Suprapubic skin (tissue), 4 donors: ENCODE measurements at regions not wholly inside any gene's neighbourhood (a gene's known extent, or its start where the extent isn't known, plus 50 kb on each side); places are given as distances from the start of the nearest gene placed in this dataset.

Experiments
- DNase-seq, 2 donors: peaks; one replicate each; pipeline ENCODE4 v3.0.0-alpha.2; 2019; ENCODE audit warnings: low spot score in 2 of 2
- H3K27ac ChIP-seq: fragments of 200-600 bp; sonication (generic); one replicate; pipeline ENCODE4 v1.5.1; 2019
- H3K27me3 ChIP-seq: fragments of 200-600 bp; sonication (generic); one replicate; pipeline ENCODE4 v1.5.1; 2019
- H3K36me3 ChIP-seq: fragments of 200-600 bp; sonication (generic); one replicate; pipeline ENCODE4 v1.5.1; 2019
- H3K4me1 ChIP-seq: fragments of 200-600 bp; sonication (generic); one replicate; pipeline ENCODE4 v1.5.1; 2019
- H3K4me3 ChIP-seq: fragments of 200-600 bp; sonication (generic); one replicate; pipeline ENCODE4 v1.5.1; 2019; ENCODE audit warnings: mild to moderate bottlenecking
- H3K9me3 ChIP-seq: fragments of 200-600 bp; sonication (generic); one replicate; pipeline ENCODE4 v1.5.1; 2019
- CTCF ChIP-seq, 2 donors: fragments of 200-600 bp in 1 of 2; fragments of 450-650 bp in 1 of 2; sonication (generic) in 1 of 2; IDR thresholded peaks; one replicate each; pipeline ENCODE4 v1.5.1; 2016 to 2019; ENCODE audit warnings: antibody characterized with exemption in 2 of 2, mild to moderate bottlenecking in 1 of 2, moderate library complexity in 1 of 2
- EP300 ChIP-seq: sonication (generic); formaldehyde crosslinking; IDR thresholded peaks from one replicate; pipeline ENCODE4 v1.6.1; 2017; ENCODE audit warnings: antibody characterized with exemption
- POLR2A ChIP-seq, 2 donors: fragments of 450-650 bp; IDR thresholded peaks; one replicate each; pipeline ENCODE4 v1.6.1; 2017; ENCODE audit warnings: antibody characterized with exemption in 2 of 2, mild to moderate bottlenecking in 2 of 2, moderate library complexity in 2 of 2
- POLR2AphosphoS5 ChIP-seq, 3 donors: sonication (generic); formaldehyde crosslinking; IDR thresholded peaks; one replicate each; pipeline ENCODE4 v1.6.1; 2017; ENCODE audit warnings: antibody characterized with exemption in 3 of 3
- WGBS: methylation state at CpG from one replicate; pipeline ENCODE4 v1.1.5; 2018; 5-methylcytosine and 5-hydroxymethylcytosine counted together

- Histone ChIP-seq H3K4me3 (no peak overlapping the region), H3K9me3 (no peaks in the 10 kb centered on the region), H3K36me3 (no peaks in the 10 kb centered on the region), H3K4me1 (no peaks in the 10 kb centered on the region), H3K27me3 (no peaks in the 10 kb centered on the region), H3K27ac (no peak overlapping the region)
- WGBS: 88% methylated on average over 2 of the region's 2 CpGs
- no peak for TF ChIP-seq EP300
- no peak for DNase-seq
These were observed 135.8 kb upstream of the PUDP start for GRCh38 chrX:7283741-7284140.

DNA sequence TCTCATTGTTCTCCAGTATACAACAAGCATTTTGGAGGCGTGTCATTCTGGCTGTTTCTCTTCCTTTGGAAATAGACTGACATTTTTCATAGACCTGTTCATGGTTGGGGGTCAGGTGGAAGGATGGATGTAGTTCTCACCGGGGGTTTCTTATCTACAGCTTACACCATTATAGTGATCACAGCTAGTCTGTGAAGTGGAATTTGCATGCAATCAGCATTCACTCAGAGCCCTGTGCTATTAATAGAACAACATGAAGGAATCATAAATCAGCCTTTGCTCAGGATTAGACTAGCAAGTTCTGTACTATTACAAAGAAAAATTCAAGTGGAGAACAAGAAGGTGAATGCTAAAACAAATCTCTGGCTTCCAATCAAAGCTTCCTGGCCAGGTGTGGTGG, 132.6 kb upstream of the PUDP start:
- Histone ChIP-seq H3K27me3 (no peaks in the 10 kb centered on the region), H3K27ac (no peak overlapping the region), H3K36me3 (no peaks in the 10 kb centered on the region), H3K4me1 (no peaks in the 10 kb centered on the region), H3K4me3 (no peak overlapping the region), H3K9me3 (no peaks in the 10 kb centered on the region)
- no peak for DNase-seq
- no peak for TF ChIP-seq POLR2AphosphoS5 (IDR thresholded peaks at IDR 0.05)
- 65% methylated on average over 2 of the region's 2 CpGs for WGBS

DNA sequence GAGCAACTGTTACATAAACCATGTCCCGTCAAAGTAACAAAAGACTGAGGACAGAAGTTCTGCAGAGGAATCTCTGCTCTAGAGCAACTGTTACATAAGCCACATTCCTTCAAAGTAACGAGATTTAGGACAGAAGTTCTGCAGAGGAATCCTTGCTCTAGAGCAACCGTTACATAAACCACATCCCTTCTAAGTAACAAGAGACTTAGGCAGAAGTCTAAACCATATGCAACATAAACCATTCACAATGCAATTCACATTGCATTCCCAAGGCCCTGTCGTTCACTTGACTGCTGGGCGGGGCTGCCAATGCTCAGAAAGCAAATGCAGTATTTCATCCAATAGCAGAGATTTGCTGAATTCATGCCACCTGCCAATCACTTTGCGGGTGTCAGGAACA, 124.4 kb upstream of the PUDP start:
- Histone ChIP-seq H3K4me1 (no peaks in the 10 kb centered on the region), H3K27ac (no peak overlapping the region), H3K4me3 (no peak overlapping the region), H3K9me3 (no peaks in the 10 kb centered on the region), H3K36me3 (no peaks in the 10 kb centered on the region), H3K27me3 (no peaks in the 10 kb centered on the region)
- no peak for DNase-seq
- no peak for TF ChIP-seq POLR2A (IDR thresholded peaks at IDR 0.05)
- no peak for TF ChIP-seq EP300
- no peak for TF ChIP-seq POLR2AphosphoS5 (IDR thresholded peaks at IDR 0.05)
- 68% methylated on average over 5 of the region's 6 CpGs for WGBS

DNA sequence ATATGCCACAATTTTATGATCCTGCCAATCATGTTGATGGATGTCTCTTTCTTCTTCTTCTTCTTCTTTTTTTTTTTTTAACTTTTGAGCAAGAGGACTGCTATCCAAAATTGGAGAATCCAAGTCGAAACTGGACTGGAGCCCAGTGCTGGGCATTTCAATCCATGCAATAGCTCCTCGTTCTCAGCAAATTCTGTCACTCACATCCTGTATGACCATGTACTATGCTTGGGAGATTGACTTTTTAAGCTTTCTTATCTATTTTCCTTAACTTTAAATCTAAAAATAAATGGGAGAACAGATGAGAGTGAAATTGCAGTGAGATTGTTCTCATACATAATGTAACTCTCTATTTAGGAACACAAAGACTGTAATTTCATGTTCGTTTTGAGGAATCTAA, 123.0 kb upstream of the PUDP start:
- DNase-seq: no peak
- no peak overlapping the region for H3K4me3 ChIP-seq
- no peaks in the 10 kb centered on the region for H3K36me3 ChIP-seq
- TF ChIP-seq POLR2AphosphoS5 (IDR thresholded peaks at IDR 0.05): no peak
- TF ChIP-seq EP300: no peak
- no peak for TF ChIP-seq POLR2A (IDR thresholded peaks at IDR 0.05)
- TF ChIP-seq CTCF (IDR thresholded peaks at IDR 0.05): no peak
- H3K27ac ChIP-seq: no peak overlapping the region
- H3K4me1 ChIP-seq: no peaks in the 10 kb centered on the region
- WGBS: 73% methylated on average over 3 of the region's 3 CpGs
- H3K9me3 ChIP-seq: no peaks in the 10 kb centered on the region
- H3K27me3 ChIP-seq: no peaks in the 10 kb centered on the region

DNA sequence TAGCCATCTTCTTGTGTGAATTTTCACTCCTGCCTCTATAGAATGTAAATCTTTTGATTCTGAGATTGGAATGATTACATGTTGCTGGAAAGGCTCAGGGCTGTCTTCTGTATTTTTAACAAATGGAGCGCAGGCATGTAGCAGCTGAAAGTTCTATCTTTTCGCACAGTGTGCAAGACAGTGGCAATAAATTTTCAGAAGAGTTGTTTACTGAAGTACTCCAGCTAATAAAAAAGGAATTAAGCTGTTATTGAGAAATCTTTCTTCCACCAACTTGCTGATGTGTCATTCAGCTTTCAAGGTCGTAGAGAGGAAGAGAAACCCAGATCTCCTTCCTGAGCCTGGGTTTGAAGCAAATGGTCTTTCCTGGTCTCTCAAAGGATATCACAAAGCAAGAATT, 122.0 kb upstream of the PUDP start:
- 36% methylated on average over 3 of the region's 3 CpGs for WGBS
- no peaks in the 10 kb centered on the region for H3K4me1 ChIP-seq
- H3K9me3 ChIP-seq: no peaks in the 10 kb centered on the region
- DNase-seq: no peak
- no peak for TF ChIP-seq CTCF (IDR thresholded peaks at IDR 0.05)
- no peak for TF ChIP-seq POLR2A (IDR thresholded peaks at IDR 0.05)
- TF ChIP-seq POLR2AphosphoS5 (IDR thresholded peaks at IDR 0.05): no peak
- TF ChIP-seq EP300: no peak
- H3K36me3 ChIP-seq: no peaks in the 10 kb centered on the region
- H3K27ac ChIP-seq: no peak overlapping the region
- no peak overlapping the region for H3K4me3 ChIP-seq
- H3K27me3 ChIP-seq: no peaks in the 10 kb centered on the region

DNA sequence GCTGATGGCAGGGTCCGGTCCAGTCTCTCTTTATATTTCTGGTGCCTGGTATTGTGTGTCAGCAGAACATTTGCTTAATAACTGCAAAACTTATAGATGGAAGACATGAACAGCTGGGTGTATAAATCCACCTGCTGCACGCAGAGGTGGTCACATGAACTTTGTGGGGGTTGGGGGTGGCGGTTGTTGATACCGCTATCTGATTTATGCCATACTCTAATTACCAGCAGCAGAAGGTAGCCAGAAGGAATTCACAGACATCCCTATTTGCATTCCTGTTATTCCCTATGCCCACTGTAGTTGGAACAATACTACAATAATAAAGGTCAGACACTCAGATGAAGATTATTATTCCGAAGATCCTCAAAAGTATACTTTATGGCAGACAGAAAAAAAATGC, 121.6 kb upstream of the PUDP start:
- H3K36me3 ChIP-seq: no peaks in the 10 kb centered on the region
- TF ChIP-seq CTCF (IDR thresholded peaks at IDR 0.05) (no peak), POLR2A (IDR thresholded peaks at IDR 0.05) (no peak), POLR2AphosphoS5 (IDR thresholded peaks at IDR 0.05) (no peak), EP300 (no peak)
- DNase-seq: no peak
- 63% methylated on average over 5 of the region's 5 CpGs for WGBS
- H3K27me3 ChIP-seq: no peaks in the 10 kb centered on the region
- no peaks in the 10 kb centered on the region for H3K4me1 ChIP-seq
- no peak overlapping the region for H3K27ac ChIP-seq
- no peaks in the 10 kb centered on the region for H3K9me3 ChIP-seq
- H3K4me3 ChIP-seq: no peak overlapping the region

- no peak for TF ChIP-seq POLR2A (IDR thresholded peaks at IDR 0.05)
- TF ChIP-seq EP300: no peak
- TF ChIP-seq POLR2AphosphoS5 (IDR thresholded peaks at IDR 0.05): no peak
- no peak for TF ChIP-seq CTCF (IDR thresholded peaks at IDR 0.05)
- Histone ChIP-seq H3K4me1 (no peaks in the 10 kb centered on the region), H3K27me3 (no peaks in the 10 kb centered on the region), H3K9me3 (no peaks in the 10 kb centered on the region), H3K27ac (no peak overlapping the region), H3K4me3 (no peak overlapping the region), H3K36me3 (no peaks in the 10 kb centered on the region)
- 100% methylated on average over 1 of the region's 1 CpG for WGBS
- DNase-seq: no peak
These were observed 118.3 kb upstream of the PUDP start for GRCh38 chrX:7266288-7266687.
